A549 (cell line): ENCODE measurements at regions not wholly inside any gene's neighbourhood (a gene's known extent, or its start where the extent isn't known, plus 50 kb on each side); places are given as distances from the start of the nearest gene placed in this dataset.

Experiments
- CTCF ChIP-seq: fragments of >200 bp; sonication (Bioruptor Twin); formaldehyde crosslinking; IDR thresholded peaks from 3 replicates; pipeline ENCODE4 v1.5.1; 2016
- POLR2A ChIP-seq: IDR thresholded peaks from 2 replicates; pipeline ENCODE4 v1.6.1; 2012; ENCODE audit warnings: mild to moderate bottlenecking, low read length
- REST ChIP-seq: fragments of 200-600 bp; sonication (generic); IDR thresholded peaks from 2 replicates; pipeline ENCODE4 v1.6.1; 2016; ENCODE audit warnings: antibody characterized with exemption, mild to moderate bottlenecking, moderate library complexity

- TF ChIP-seq CTCF (no peak), REST (no peak), POLR2A (no peak)
Measured at GRCh38 chr5:12110629-12111028, 206.4 kb upstream of the CTNND2 start.
